IMR-90 (cell line): ENCODE measurements at regions not wholly inside any gene's neighbourhood (a gene's known extent, or its start where the extent isn't known, plus 50 kb on each side); places are given as distances from the start of the nearest gene placed in this dataset.

Experiments used
- ATAC-seq: fragments of 200-7000 bp; cut with Tn5 transposase; 2 replicates; pipeline ENCODE4 v1.9.1; 2020; ENCODE audit warnings: low read depth, mild to moderate bottlenecking, moderate library complexity
- BruUV-seq: library from RNA; stranded (reverse); fragments of 400-500 nt; replicated peaks from 2 replicates; lab custom pipeline; 2021; lab: Mats Ljungman, UMichigan
- CTCF ChIA-PET: fragments of 300-600 bp; formaldehyde crosslinking; extraction: SDS; loops from one replicate; lab custom pipeline; 2021; ENCODE audit warnings: antibody characterized with exemption; lab: Yijun Ruan, JAX
- POLR2A ChIA-PET: fragments of 300-600 bp; sonication (Branson Sonifier 250); formaldehyde crosslinking; loops from one replicate; lab custom pipeline; 2022; ENCODE audit warnings: antibody characterized with exemption; ENCODE audit not compliant: unreplicated experiment; lab: Charles Lee
- DNase-seq: peaks from one replicate; pipeline ENCODE4 v3.0.0; 2013
- H2AFZ ChIP-seq: replicated peaks from 2 replicates; pipeline ENCODE3; 2013; ENCODE audit warnings: low read length, mild to moderate bottlenecking; ENCODE audit not compliant: poor library complexity
- H2AK5ac ChIP-seq: 2 replicates; pipeline ENCODE4 v1.6.1; 2013; ENCODE audit warnings: low read depth, low read length, inconsistent platforms
- H2AK9ac ChIP-seq: replicated peaks from 2 replicates; pipeline ENCODE3; 2013; ENCODE audit warnings: mild to moderate bottlenecking, low read depth, low read length, moderate library complexity; ENCODE audit not compliant: poor library complexity
- H2BK120ac ChIP-seq: 2 replicates; pipeline ENCODE4 v1.6.1; 2013; ENCODE audit warnings: low read depth, low read length, inconsistent platforms
- H2BK15ac ChIP-seq: 3 replicates; pipeline ENCODE4 v1.6.1; 2013; ENCODE audit warnings: low read depth, low read length, inconsistent platforms
- H2BK20ac ChIP-seq: 2 replicates; pipeline ENCODE4 v1.6.1; 2013; ENCODE audit warnings: low read depth, mild to moderate bottlenecking, inconsistent platforms, low read length, moderate library complexity
- H2BK5ac ChIP-seq: 2 replicates; pipeline ENCODE4 v1.6.1; 2013; ENCODE audit warnings: mild to moderate bottlenecking, low read depth, low read length, inconsistent platforms; ENCODE audit not compliant: poor library complexity, severe bottlenecking
- H3K14ac ChIP-seq: replicated peaks from 2 replicates; pipeline ENCODE4 v1.6.1; 2013; ENCODE audit warnings: low read depth, low read length, inconsistent platforms
- H3K18ac ChIP-seq: 2 replicates; pipeline ENCODE4 v1.6.1; 2013; ENCODE audit warnings: low read depth, low read length, control low read depth
- H3K23ac ChIP-seq: 2 replicates; pipeline ENCODE4 v1.6.1; 2013; ENCODE audit warnings: low read depth, low read length, inconsistent platforms
- H3K27ac ChIP-seq: 2 replicates; pipeline ENCODE4 v1.5.1; 2013; ENCODE audit warnings: mild to moderate bottlenecking, control low read depth, low read length; ENCODE audit not compliant: insufficient read depth
- H3K27me3 ChIP-seq: 2 replicates; pipeline ENCODE4 v1.6.1; 2013; ENCODE audit warnings: low read length; ENCODE audit not compliant: control insufficient read depth, insufficient read depth
- H3K36me3 ChIP-seq: 2 replicates; pipeline ENCODE4 v1.6.1; 2013; ENCODE audit warnings: low read length, mixed read lengths; ENCODE audit not compliant: control insufficient read depth, insufficient read depth
- H3K4ac ChIP-seq: 2 replicates; pipeline ENCODE4 v1.6.1; 2013; ENCODE audit warnings: low read depth, low read length, inconsistent platforms
- H3K4me1 ChIP-seq: 2 replicates; pipeline ENCODE4 v1.6.1; 2013; ENCODE audit warnings: low read length, mixed read lengths; ENCODE audit not compliant: control insufficient read depth, insufficient read depth
- H3K4me2 ChIP-seq: 2 replicates; pipeline ENCODE4 v1.6.1; 2013; ENCODE audit warnings: low read depth, mild to moderate bottlenecking, control low read depth, low read length, moderate library complexity
- H3K4me3 ChIP-seq: 2 replicates; pipeline ENCODE4 v1.5.1; 2013; ENCODE audit warnings: low read depth, mild to moderate bottlenecking, control low read depth, low read length, moderate library complexity; ENCODE audit not compliant: insufficient read depth
- H3K56ac ChIP-seq: 2 replicates; pipeline ENCODE4 v1.6.1; 2013; ENCODE audit warnings: low read length, inconsistent platforms; ENCODE audit not compliant: insufficient read depth; ENCODE audit errors: extremely low read depth
- H3K79me1 ChIP-seq, 2 experiments: 2 replicates each; pipeline ENCODE4 v1.6.1; 2013; ENCODE audit warnings: low read length in 2 of 2, inconsistent platforms in 1 of 2, low read depth in 1 of 2
- H3K9ac ChIP-seq: 2 replicates; pipeline ENCODE4 v1.6.1; 2013; ENCODE audit warnings: low read depth, low read length, control low read depth
- H3K9me1 ChIP-seq: 2 replicates; pipeline ENCODE4 v1.6.1; 2013; ENCODE audit warnings: low read length, inconsistent platforms; ENCODE audit not compliant: insufficient read depth
- H3K9me3 ChIP-seq: 2 replicates; pipeline ENCODE4 v1.6.1; 2013; ENCODE audit warnings: low read length; ENCODE audit not compliant: control insufficient read depth, insufficient read depth
- H4K20me1 ChIP-seq: 2 replicates; pipeline ENCODE4 v1.6.1; 2013; ENCODE audit warnings: low read length, inconsistent platforms; ENCODE audit not compliant: insufficient read depth
- H4K5ac ChIP-seq: 2 replicates; pipeline ENCODE4 v1.6.1; 2013; ENCODE audit warnings: mild to moderate bottlenecking, low read depth, low read length, control low read depth
- H4K8ac ChIP-seq, 2 experiments: 2 replicates each; pipeline ENCODE4 v1.6.1; 2013; ENCODE audit warnings: low read depth in 2 of 2, low read length in 2 of 2, control low read depth in 1 of 2, inconsistent platforms in 1 of 2
- H4K91ac ChIP-seq: 2 replicates; pipeline ENCODE4 v1.6.1; 2013; ENCODE audit warnings: low read depth, low read length, inconsistent platforms; ENCODE audit not compliant: insufficient read depth
- BHLHE40 ChIP-seq: fragments of 150-350 bp; IDR thresholded peaks from 2 replicates; pipeline ENCODE4 v1.6.1; 2016; ENCODE audit warnings: mild to moderate bottlenecking, low read depth, low read length
- CEBPB ChIP-seq: IDR thresholded peaks from 2 replicates; pipeline ENCODE4 v1.6.1; 2012; ENCODE audit warnings: low read depth, low read length, improper control_type of control experiment
- CHD1 ChIP-seq: IDR thresholded peaks from 2 replicates; pipeline ENCODE4 v1.6.1; 2012; ENCODE audit warnings: low read depth, low read length, improper control_type of control experiment
- CTCF ChIP-seq: conservative IDR thresholded peaks from 2 replicates; pipeline ENCODE4 v1.5.1; 2012; ENCODE audit warnings: mild to moderate bottlenecking, low read depth, low read length, improper control_type of control experiment
- FOS ChIP-seq: fragments of 150-350 bp; IDR thresholded peaks from 2 replicates; pipeline ENCODE4 v1.6.1; 2016; ENCODE audit warnings: low read depth, low read length
- MAZ ChIP-seq: IDR thresholded peaks from 2 replicates; pipeline ENCODE4 v1.6.1; 2012; ENCODE audit warnings: low read depth, mild to moderate bottlenecking, low read length, improper control_type of control experiment, moderate library complexity, borderline replicate concordance
- MXI1 ChIP-seq: IDR thresholded peaks from 2 replicates; pipeline ENCODE4 v1.6.1; 2012; ENCODE audit warnings: low read depth, mild to moderate bottlenecking, low read length, moderate library complexity, borderline replicate concordance
- NFE2L2 ChIP-seq: fragments of 150-350 bp; IDR thresholded peaks from 2 replicates; pipeline ENCODE4 v1.6.1; 2016; ENCODE audit warnings: low read depth, mild to moderate bottlenecking, low read length
- POLR2A ChIP-seq: IDR thresholded peaks from 2 replicates; pipeline ENCODE4 v1.6.1; 2012; ENCODE audit warnings: mild to moderate bottlenecking, low read depth, low read length
- RCOR1 ChIP-seq: IDR thresholded peaks from 2 replicates; pipeline ENCODE4 v1.6.1; 2012; ENCODE audit warnings: mild to moderate bottlenecking, low read length, improper control_type of control experiment; ENCODE audit not compliant: insufficient replicate concordance
- RFX5 ChIP-seq: IDR thresholded peaks from 2 replicates; pipeline ENCODE4 v1.8.0; 2012; ENCODE audit warnings: low read depth, mild to moderate bottlenecking, low read length, moderate library complexity
- SMC3 ChIP-seq: fragments of 150-350 bp; IDR thresholded peaks from 2 replicates; pipeline ENCODE4 v1.6.1; 2016; ENCODE audit warnings: low read depth, mild to moderate bottlenecking, antibody characterized with exemption, low read length, moderate library complexity
- USF2 ChIP-seq: fragments of 150-350 bp; IDR thresholded peaks from 2 replicates; pipeline ENCODE4 v1.6.1; 2017; ENCODE audit warnings: mild to moderate bottlenecking, antibody characterized with exemption, low read length, low read depth
- WGBS, 2 experiments: methylation state at CpG; one replicate each; pipeline versions ENCODE4 v1.1.5 to v1.1.7; 2013; ENCODE audit warnings: missing lambda C conversion rate in 2 of 2; ENCODE audit not compliant: insufficient read length in 1 of 2; ENCODE audit errors: extremely low coverage in 2 of 2; 5-methylcytosine and 5-hydroxymethylcytosine counted together
- dilution Hi-C: fragments of 300-500 bp; cut with HindIII; formaldehyde crosslinking; loops from one replicate; pipeline ENCODE4 v1.14.3; 2018; ENCODE audit warnings: low sequenced_read_pairs; ENCODE audit not compliant: unreplicated experiment
- in situ Hi-C: fragments of 300-500 bp; cut with MboI; formaldehyde crosslinking; loops from 3 replicates; pipeline ENCODE4 v1.14.3; 2019; ENCODE audit warnings: low sequenced_read_pairs, inconsistent platforms, mixed read lengths
- intact Hi-C: fragments of 100-400 bp; cut with micrococcal nuclease; formaldehyde crosslinking; loops from 2 replicates; pipeline ENCODE4 v1.10.0; 2022

- ChIA-PET CTCF (no interaction called here), POLR2A (no interaction called here)
- Histone ChIP-seq H4K8ac (no peak overlapping the region), H3K14ac (no peak overlapping the region), H3K9me1 (no peaks in the 10 kb centered on the region), H4K5ac (no peak overlapping the region), H3K9me3 (no peaks in the 10 kb centered on the region), H2BK15ac (no peak overlapping the region), H3K27me3 (no peaks in the 10 kb centered on the region), H3K9ac (no peak overlapping the region), H3K18ac (no peak overlapping the region), H3K4me3 (no peak overlapping the region), H2AK5ac (no peak overlapping the region), H2AFZ (no peak overlapping the region), H2AK9ac (no peak overlapping the region), H2BK5ac (no peak overlapping the region), H3K4me2 (no peak overlapping the region), H4K20me1 (no peaks in the 10 kb centered on the region), H4K91ac (no peak overlapping the region), H3K79me1 (no peaks in the 10 kb centered on the region), H2BK120ac (no peak overlapping the region), H2BK20ac (no peak overlapping the region), H3K4me1 (no peaks in the 10 kb centered on the region), H3K23ac (no peak overlapping the region), H3K36me3 (no peaks in the 10 kb centered on the region), H3K56ac (no peak overlapping the region), H3K4ac (no peak overlapping the region), H3K27ac (no peak overlapping the region)
- ATAC-seq (no peak), DNase-seq (no peak)
- no peak for TF ChIP-seq BHLHE40
- no peak for TF ChIP-seq CTCF
- TF ChIP-seq USF2, result no peak
- TF ChIP-seq SMC3, result no peak
- TF ChIP-seq MXI1, result no peak
- TF ChIP-seq CEBPB, result no peak
- no peak for TF ChIP-seq RFX5
- TF ChIP-seq NFE2L2, result no peak
- TF ChIP-seq RCOR1, result no peak
- TF ChIP-seq CHD1, result no peak
- TF ChIP-seq MAZ, result no peak
- no peak for TF ChIP-seq FOS
- no peak for TF ChIP-seq POLR2A
- in situ Hi-C loops, result no loop called here
- intact Hi-C loops, result no loop called here
- BruUV-seq, result no TSS peak
- dilution Hi-C loops, result no loop called here
- 96% methylated on average over 2 of the region's 3 CpGs; no CpG with 5 or more reads in 1 of the 2 experiments for WGBS, 2 experiments
These were observed 248.6 kb upstream of the DAPK1 start for GRCh38 chr9:87249029-87249428.
